NOMO-1 treated with dmso at 0.1 percent for 144 hours (cell line): ENCODE measurements at regions not wholly inside any gene's neighbourhood (a gene's known extent, or its start where the extent isn't known, plus 50 kb on each side); places are given as distances from the start of the nearest gene placed in this dataset.
A peak's percentile ranks its signal among the peaks of the same experiment; 100 is the strongest.
"Not testable (repeated sequence)": the region's sequence is repeated elsewhere in the genome, so short reads cannot be mapped to it uniquely, and the experiment has no call there.

Experiments
- DNase-seq: peaks from one replicate; lab custom pipeline; 2025; ENCODE audit not compliant: unreplicated experiment; lab: John Stamatoyannopoulos, UW

DNA sequence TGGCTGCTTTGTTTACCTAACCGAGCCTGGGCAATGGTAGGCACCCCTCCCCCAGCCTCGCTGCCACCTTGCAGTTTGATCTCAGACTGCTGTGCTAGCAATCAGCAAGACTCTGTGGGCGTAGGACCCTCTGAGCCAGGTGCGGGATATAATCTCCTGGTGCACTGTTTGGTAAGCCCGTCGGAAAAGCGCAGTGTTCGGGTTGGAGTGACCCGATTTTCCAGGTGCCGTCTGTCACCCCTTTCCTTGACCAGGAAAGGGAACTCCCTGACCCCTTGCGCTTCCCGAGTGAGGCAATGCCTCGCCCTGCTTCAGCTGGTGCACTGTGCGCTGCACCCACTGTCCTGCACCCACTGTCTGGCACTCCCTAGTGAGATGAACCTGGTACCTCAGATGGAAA, 482.2 kb upstream of the SMC2 start:
- DNase-seq: not testable (repeated sequence)

DNA sequence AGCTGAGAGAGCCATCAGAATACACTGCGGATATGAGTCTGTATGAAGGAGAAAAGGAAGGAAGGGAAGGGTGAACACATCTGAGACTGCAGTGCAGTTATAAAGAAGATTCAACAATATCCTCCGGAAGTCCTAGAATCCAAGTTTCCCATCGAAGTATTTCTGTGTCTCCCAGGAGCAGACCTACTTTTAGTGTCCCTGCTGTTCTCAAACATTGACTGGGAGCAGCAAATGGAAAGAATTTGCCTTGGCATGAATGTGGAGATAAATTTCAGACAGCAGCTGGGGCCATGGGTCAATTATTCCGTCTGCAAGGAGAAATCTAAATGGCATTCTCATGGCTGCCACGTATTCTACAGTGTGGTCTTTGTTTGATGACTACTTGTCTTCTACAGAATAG, 478.1 kb upstream of the SMC2 start:
- DNase-seq: no peak

DNA sequence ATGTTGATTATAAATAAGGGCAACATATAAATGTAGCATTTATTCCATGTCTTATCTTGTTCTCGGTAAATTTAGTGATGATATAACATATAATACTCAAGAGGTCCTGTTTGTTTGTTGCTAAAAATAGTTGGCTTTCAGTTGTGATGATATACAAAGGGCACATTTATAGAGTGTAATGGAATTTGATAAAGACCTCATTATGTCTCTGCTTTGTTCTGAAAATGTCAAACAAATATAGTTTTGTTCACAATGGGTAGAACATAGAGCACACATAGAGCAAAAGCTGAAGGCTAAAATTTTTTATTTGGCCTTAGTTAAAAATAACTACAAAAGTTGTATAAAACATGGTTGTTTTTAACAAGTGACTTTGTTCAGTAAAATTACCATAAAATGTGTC, 477.1 kb upstream of the SMC2 start:
- no peak for DNase-seq

DNA sequence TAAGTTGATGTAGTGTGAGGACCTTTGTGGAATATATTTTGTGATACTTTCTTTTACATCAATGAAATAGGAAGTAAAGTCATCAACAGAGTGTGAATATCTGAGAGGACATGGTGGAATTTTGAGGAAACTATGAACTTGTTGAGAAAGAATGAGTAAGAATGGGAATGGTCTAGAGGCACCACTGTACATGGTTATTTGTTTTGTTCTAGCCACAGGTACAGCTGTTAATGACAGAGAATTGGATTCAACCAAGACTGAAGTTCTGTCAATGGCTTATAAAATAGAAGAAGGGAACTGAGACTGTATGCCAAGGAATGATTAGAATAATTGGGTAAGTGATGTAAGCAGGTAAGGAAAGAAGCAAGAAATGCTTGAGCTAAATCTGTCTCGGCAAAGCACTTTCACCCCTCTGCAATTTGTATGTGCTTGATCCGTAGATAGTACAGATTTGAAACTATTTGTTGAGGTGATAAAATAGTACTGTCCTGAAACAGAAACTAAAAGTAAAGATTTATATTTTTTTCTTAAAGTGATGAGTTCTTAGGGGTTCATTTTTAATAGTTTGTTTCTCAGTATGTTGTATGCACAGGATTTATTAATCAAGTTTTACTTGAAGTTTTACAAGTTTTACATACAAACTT, 468.8 kb upstream of the SMC2 start:
- DNase-seq: no peak

DNA sequence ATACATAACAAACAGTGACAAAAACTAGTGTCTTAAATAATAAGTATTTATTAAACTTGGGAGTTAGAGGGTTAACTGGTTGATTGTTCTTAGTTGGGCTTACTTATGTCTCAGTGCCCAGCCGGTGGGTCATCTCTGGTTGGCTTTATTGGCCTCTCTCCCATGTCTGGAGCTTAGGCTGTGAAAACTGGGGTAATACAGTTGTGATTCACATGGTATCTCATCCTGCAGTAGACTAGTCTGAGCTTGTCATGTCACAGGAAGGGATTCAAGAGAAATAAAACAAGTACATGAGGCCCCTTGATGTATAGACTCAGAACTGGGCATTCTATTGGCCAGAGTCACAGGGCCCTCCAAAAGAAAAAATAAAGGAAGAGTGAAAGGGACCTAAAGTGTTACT, 466.4 kb upstream of the SMC2 start:
- DNase-seq: no peak

DNA sequence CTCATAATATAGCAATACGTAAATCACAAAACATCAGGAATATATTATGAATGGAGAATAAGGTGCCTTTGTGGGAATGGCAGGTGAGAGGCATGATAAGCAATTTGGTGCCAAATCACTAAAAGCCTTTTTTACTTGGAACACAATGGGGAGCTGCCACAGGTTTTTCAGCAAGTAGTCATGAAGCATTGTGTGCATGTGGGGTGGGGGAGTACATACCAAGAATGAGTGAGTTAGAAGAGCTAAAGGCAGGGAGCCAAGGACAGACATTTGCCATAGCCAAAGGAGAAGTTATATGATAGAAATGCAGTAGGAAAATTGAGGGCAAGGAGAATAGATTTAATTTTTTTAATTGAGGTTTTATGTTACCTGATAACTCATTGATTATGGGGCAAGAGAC, 445.0 kb upstream of the SMC2 start:
- no peak for DNase-seq

DNA sequence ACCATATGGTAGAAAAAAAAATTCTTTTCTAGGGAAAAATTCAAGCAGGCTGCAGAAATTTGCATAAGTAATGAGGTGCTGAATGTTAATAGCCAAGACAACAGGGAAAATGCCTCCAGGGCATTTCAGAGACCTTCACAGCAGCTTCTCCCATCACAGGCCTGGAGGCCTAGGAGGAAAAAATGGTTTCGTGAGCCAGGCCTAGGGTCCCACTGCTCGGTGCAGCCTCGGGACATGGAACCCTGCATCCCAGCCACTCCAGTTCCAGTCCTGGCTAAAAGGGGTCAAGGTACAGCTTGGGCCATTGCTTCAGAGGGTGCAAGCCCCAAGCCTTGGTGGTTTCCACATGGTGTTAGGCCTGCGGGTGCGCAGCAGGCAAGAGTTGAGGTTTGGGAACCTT, 436.0 kb upstream of the SMC2 start:
- DNase-seq: no peak

DNA sequence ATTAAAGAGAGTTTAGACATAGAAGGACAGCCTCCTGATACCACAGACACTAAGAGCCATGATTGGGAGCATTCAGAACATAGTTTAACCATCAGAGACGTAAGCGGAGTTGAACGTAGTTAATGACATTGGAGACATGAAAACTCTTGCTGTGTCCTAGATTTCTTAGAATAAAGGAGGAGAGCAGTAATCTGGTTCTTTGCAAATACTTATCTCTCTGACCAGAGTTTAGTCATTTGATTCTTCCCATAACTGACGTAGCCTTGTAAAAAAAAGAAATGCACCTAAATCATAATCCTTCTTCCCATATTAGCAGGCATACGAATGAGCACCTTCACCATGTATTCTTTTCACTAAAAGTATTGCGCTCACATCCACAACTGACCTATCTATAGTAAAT, 433.3 kb upstream of the SMC2 start:
- no peak for DNase-seq

DNA sequence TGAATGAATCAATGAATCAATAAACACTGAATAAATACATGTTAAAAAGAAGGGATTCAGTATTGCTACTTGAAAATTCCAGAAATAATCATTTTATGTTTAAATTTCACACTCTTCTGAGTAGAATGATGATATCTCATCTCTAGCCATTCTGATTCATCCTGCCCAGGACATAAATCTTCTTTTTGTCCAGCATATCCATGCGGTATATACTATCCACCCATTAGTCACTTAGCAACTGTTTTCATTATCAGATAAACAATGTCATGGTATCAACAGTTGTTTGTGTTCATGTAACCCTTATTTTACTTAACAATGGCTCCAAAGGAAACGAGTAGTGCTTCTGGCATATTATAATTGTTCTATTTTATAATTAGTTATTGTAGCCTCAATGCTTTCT, 432.4 kb upstream of the SMC2 start:
- no peak for DNase-seq

DNA sequence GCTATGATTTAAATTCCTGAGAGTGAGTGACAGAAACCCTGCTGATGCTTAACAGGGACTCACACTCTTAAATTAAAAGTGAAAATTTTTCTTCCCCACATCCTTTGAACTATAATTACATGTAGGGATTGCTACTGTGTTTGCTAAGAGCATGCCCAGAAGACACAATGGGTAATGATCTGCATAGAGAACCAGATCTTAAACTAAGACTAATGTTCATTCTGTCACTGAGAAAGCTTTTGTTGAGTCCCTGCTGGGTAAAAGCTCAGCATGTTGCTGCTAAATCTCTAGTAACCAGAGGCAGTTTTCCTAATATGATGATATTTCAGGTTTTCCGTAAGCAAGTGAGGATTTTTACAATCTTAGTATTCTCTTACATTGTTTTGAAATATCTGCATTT, 424.8 kb upstream of the SMC2 start:
- no peak for DNase-seq

DNA sequence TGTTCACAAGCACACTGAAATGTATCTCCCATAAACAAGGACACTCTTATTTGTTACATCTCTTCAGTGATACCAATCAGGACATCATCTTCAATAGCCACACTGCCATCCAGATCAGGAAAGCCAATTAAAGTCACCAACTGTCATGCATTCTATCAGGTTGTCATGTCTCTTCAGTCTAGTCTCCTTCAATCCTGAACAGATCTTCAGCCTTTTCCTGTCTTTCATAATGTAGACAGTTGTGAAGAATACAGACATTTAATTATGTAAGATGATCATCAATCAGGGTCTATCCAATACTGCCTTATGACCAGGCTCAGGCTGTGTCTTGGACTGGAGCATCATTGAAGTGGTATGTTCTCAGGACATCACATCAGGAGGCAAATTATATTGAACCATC, 419.8 kb upstream of the SMC2 start:
- no peak for DNase-seq

DNA sequence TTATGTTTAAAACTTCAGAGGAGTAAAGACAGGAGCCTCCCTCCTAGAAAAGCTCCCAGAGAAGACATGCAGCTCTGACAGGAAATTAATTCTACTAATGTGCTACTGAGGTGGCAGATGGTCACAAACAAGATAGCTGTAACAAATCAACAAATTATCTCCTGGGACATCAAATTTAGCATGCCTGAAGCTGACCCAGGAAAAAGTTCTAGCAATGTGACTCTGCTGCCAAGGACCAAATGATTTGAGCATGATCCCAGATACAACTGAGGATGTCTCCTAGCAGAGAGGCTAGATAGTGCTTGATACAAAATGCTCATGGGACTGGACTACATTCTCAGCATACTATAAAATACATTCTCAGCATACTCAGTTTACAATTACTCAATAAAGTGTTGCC, 413.5 kb upstream of the SMC2 start:
- no peak for DNase-seq

DNA sequence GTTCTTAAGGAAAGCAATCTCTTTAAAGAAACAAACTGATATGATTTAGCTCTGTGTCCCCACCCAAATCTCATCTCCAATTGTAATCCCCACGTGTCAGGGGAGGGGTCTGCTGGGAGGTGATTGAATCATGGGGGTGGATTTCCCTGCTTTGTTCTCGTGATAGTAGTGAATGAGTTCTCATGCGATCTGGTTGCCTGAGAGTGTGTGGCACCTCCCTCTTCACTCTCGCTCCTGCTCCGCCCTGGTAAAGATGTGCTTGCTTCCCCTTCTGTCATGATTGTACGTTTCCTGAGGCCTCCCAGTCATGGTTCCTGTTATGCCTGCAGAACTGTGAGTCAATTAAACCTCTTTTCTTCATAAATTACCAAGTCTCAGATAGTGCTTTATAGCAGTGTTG, 412.7 kb upstream of the SMC2 start:
- peak; percentile 24 for DNase-seq

DNA sequence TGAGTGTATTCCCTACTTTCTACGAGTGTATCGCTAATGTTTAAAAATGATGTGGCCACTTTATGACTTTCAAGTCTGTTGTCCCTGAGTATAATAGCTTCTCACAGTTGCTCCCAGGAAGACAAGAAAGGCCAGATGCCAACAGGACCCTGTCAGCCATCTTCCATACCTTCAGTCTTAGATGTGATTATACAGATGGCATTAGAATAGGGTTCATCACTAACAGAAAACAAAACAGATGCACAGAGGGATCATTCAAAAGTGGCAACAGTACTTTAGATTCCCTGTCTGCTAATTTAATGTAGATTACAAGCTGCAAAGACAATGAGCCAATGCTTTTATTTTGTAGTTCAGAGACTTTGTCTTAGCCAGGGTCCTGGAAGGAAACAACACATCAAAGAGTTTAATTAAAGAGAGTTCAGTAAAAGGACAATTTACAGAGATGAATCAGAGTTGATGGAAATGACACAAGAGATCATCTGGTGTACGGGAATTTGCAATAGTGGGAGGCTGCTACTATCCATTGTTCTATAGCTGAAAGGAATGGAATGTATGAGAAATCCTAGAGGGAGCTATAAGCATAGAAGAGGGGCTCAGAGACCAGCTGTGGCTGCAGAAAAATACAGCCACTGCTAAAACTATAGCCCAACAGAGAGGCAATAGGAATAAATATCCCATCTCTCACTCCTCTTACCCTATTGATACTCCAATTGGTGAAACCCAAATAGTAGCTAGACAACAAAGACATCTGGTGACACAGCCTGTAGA, 393.7 kb upstream of the SMC2 start:
- DNase-seq: no peak

DNA sequence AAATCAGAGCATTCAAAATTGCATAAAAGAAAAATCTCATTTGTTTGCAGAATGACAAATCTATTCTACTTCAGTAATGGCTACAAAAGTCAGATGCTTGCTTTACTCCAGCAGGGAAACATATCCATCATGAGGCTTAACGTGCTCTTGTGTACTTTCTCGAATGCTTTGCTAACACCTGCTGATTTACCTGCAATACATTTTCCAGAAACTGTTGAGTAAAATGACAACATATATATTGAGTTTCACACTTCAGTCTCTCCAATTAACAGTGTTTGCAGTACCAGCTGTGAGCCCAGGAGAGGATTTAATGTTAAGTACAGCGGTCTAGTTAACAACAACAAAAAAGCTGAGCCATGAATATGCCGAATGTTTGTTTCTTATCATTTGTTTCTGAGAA, 391.5 kb upstream of the SMC2 start:
- no peak for DNase-seq

DNA sequence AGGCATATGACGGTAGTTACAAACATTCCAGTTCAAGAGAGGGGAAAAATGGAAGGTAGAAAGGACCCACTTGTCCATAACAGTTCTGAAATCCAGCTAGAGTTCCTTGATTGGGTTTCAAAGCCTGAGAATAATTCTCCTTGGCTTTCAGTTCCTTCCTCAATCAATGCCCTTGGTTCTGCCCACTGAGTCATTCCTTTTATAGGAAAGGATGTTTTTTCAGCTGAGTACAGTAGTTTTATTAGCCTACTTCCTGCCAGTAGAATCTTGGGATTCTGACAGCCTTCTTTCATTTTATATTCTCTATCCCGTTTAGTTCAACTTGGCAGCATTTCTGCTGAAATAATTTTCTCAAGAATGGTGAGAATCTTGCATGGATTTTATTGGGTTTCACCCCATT, 386.9 kb upstream of the SMC2 start:
- no peak for DNase-seq

DNA sequence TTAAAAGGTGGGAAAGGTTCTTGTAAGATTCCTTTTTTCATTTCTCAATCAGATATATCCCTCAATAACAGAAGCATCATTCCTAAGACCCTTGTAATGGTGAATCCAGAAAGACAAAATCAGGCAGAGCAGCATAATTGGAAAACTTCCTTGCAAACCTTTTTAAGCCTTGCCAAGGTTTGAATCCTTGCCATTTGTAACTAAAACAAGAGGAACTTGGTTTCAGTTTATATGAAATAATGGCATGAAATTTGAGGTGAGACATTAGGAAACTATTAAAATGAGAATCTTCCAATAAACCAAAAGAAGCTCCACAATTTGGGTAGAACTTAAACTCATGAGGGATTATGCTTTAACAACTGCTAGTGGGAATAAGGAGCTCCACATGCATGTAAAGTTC, 384.7 kb upstream of the SMC2 start:
- no peak for DNase-seq

DNA sequence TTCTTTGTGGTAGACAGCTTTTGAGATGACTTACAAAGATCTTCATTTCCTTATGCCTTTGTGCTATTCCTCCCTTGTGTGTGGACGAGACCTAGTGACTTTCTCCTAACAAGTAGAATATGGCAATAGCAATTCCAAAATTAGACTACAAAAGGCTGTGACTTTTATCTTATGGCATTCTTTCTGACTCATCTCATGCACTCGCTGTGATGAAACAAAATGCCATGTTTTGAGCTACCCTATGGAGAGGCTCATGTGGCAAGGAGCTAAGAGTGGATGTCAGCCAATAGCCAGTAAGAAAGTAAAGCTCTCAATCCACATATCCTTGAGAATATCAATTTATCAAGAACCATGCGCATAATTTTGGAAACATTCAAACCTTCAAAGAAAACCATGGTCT, 380.5 kb upstream of the SMC2 start:
- DNase-seq: no peak

DNA sequence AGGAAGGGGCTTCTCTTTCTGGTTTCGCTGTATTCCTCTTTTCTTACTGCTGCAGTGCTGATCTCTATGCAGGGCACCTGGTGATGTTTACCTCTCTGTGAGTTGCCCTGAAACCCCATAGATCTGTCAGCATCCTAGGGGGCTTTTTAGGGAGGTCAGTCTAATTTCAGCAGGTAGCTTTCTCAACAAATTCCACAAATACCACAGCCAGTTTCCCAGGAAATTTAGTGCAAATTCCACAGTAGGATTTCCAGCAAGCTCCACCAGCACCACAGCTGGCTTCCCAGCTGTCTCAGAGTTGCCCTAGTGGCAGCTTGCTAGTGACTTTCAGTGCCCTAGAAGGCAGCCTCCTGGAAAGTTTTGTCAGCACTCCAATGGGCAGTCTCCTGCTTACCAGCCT, 379.1 kb upstream of the SMC2 start:
- DNase-seq: no peak

DNA sequence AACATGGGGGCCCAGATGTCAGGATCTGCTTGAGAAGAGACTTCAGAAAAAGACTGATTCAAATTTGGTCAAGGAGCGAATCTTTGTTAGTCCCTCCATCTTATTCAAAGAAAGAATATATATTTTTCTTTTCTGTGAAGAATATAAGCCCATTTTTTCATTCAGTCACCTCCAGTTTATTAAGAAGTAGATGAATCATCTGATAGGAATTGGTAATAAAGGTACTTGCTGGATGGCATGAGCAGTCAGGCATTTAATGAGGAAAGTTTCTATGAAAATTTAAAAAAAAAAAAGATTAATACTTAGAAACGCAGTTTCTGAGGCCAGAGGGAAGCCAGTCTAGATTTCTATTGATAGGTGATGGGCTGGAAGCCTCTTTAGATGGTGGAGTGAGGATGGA, 373.1 kb upstream of the SMC2 start:
- no peak for DNase-seq

DNA sequence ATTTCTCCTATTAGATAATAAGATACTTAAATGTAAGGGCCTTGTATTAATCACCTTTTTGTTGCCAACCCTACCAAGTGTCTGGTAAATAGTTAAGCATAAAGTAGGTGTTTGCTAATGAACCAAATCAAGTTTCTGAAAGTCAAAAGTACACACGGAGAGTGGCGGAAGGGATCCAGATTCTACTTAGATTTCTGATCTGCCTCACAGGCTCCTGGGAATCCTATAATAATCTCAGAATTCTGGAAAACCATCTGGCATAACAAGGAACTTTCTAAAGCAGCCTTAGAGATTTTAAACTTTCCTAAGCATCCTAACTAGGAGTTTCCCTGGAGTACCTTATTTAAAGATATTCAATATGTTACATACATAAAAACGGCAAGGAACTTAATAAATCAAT, 363.2 kb upstream of the SMC2 start:
- no peak for DNase-seq

DNA sequence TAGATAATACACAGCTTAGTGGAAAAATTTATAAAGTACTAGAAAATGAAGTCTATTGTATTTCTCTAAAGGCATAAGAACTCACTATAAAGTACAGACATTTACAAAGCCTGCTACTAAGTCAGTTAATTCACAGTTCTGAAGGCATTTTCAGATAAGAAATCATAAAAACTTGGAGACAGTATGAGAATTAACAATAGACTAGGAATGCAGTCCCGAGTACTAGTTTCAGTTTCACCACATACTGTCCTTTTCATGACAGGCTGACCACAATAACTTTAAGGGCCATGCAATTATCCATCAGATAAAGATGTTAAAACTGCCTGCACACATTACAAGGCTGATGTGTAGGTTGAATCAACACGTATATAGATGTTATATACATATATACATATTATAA, 362.6 kb upstream of the SMC2 start:
- DNase-seq: no peak

DNA sequence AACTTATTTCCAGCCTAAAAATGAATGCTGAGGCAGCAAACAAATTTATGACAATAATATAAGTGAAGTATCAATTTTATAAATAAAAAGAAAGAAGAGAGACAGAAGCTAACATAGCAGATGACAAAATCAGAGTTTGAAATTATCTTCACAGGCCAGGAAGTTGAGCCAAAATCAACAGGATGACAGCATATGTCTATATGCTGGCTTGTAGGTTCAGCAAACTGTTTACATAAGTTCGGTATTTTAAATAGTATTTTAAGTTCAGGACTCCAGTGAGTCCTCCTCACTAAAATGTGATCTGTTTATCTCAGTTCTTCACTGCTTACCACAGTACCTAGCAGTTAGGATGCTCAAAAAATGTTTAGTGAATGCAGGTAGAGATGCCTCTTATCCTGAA, 359.6 kb upstream of the SMC2 start:
- no peak for DNase-seq
